Activated naive CD8-positive, alpha-beta T cell treated with anti-CD3 and anti-CD28 coated beads, Interleukin-2, amount 50 U/mL, for 24 hours (primary cell): ENCODE measurements at regions not wholly inside any gene's neighbourhood (a gene's known extent, or its start where the extent isn't known, plus 50 kb on each side); places are given as distances from the start of the nearest gene placed in this dataset.

Experiments used
- ATAC-seq: fragments of 150-1000 bp; cut with Tn5 transposase; one replicate; pipeline ENCODE4 v1.10.0; 2021
- DNase-seq: peaks from one replicate; pipeline ENCODE4 v3.0.0; 2021
- H3K27ac Mint-ChIP-seq: one replicate; pipeline ENCODE4 v1.8.0; 2021; ENCODE audit warnings: mild to moderate bottlenecking, mixed read lengths
- H3K27me3 Mint-ChIP-seq: one replicate; pipeline ENCODE4 v1.8.0; 2021; ENCODE audit warnings: mixed read lengths
- H3K36me3 Mint-ChIP-seq: one replicate; pipeline ENCODE4 v1.8.0; 2021; ENCODE audit warnings: low read depth, mixed read lengths
- H3K4me1 Mint-ChIP-seq: one replicate; pipeline ENCODE4 v1.8.0; 2021; ENCODE audit warnings: mixed read lengths
- H3K4me3 Mint-ChIP-seq: one replicate; pipeline ENCODE4 v1.8.0; 2021; ENCODE audit warnings: mild to moderate bottlenecking, moderate library complexity, mixed read lengths
- H3K9me3 Mint-ChIP-seq: one replicate; pipeline ENCODE4 v1.8.0; 2021; ENCODE audit warnings: mixed read lengths

DNA sequence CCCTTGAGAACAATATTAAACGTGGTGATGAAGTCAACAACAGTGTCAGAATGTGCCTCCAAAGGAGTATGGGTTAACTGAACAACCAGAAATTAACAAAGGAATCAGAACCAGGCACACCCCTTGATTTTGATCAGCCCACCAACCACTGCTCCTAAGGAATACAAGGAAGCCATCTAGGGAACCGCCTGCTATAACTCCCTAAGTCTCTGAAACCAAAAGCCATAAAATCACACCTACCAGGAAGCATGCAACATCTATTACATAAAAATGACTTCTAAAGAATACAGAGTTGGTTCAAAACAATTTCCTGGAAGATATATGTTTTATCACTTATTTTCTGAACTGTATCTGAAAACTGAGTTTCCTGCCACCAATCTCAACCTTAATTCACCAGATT, 360.0 kb downstream of the EPHA4 start:
- DNase-seq = no peak
- Mint-ChIP-seq H3K36me3 (no peaks in the 10 kb centered on the region), H3K27ac (no peak overlapping the region), H3K4me3 (no peak overlapping the region), H3K27me3 (no peaks in the 10 kb centered on the region), H3K4me1 (no peaks in the 10 kb centered on the region), H3K9me3 (no peaks in the 10 kb centered on the region)
- ATAC-seq = no peak

GRCh38 chr2:221215487-221215886, 356.6 kb downstream of the EPHA4 start:
- Mint-ChIP-seq H3K36me3 (no peaks in the 10 kb centered on the region), H3K27ac (no peak overlapping the region), H3K9me3 (no peaks in the 10 kb centered on the region), H3K4me1 (no peaks in the 10 kb centered on the region), H3K4me3 (no peak overlapping the region), H3K27me3 (no peaks in the 10 kb centered on the region)
- ATAC-seq = no peak
- no peak for DNase-seq

DNA sequence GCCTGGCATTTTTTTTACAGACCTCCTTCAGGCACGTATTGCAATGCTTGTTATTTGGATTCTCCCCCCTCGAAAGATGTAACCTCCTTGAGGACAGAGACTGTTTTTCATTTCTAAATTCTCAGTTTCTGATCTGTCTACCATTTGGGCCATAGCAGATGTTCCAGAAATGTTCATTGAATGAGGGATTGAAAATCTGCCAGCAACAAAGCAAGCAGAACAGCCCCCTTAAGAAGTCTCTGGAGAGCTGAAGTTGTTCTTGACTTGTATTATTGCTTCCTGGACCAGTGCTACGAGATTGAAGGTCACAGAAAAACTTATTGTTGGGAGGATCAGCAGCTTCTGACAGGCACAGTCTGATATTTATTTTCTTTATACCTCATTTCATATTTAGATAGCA, 355.5 kb downstream of the EPHA4 start:
- Mint-ChIP-seq H3K4me1 (no peaks in the 10 kb centered on the region), H3K27me3 (no peaks in the 10 kb centered on the region), H3K27ac (no peak overlapping the region), H3K9me3 (no peaks in the 10 kb centered on the region), H3K36me3 (no peaks in the 10 kb centered on the region), H3K4me3 (no peak overlapping the region)
- ATAC-seq (no peak), DNase-seq (no peak)

DNA sequence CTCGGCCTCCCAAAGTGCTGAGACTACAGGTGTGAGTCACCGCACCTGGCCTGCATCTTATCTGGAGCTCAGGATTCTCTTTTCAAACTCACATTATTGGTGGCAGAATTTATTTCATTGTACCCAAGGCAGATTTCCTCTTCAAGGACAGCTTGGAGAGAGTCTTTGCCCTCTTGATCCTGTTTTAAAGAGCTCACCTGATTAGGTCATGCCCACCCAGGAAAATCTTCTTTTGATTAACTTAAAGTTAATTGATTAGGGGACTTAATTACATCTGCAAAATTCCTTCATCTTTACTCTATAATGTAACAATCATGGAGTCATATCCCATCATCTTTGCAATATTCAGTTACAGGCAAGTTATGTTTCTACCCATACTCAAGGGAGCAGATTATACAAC, 346.4 kb downstream of the EPHA4 start:
- Mint-ChIP-seq H3K4me3 (no peak overlapping the region), H3K27ac (no peak overlapping the region), H3K27me3 (peaks cover 2% of the 10 kb centered on the region), H3K4me1 (no peaks in the 10 kb centered on the region), H3K36me3 (no peaks in the 10 kb centered on the region), H3K9me3 (no peaks in the 10 kb centered on the region)
- DNase-seq (no peak), ATAC-seq (no peak)

GRCh38 chr2:221228214-221228769, 343.8 kb downstream of the EPHA4 start:
- Mint-ChIP-seq H3K27me3 (peaks cover 2% of the 10 kb centered on the region), H3K9me3 (no peaks in the 10 kb centered on the region), H3K36me3 (no peaks in the 10 kb centered on the region), H3K4me3 (no peak overlapping the region), H3K27ac (no peak overlapping the region), H3K4me1 (no peaks in the 10 kb centered on the region)
- DNase-seq (no peak), ATAC-seq (no peak)

- H3K4me1 Mint-ChIP-seq = no peaks in the 10 kb centered on the region
- H3K27ac Mint-ChIP-seq = no peak overlapping the region
- DNase-seq (no peak), ATAC-seq (no peak)
- H3K9me3 Mint-ChIP-seq = no peaks in the 10 kb centered on the region
- H3K27me3 Mint-ChIP-seq = peaks cover 2% of the 10 kb centered on the region
- H3K4me3 Mint-ChIP-seq = no peak overlapping the region
- H3K36me3 Mint-ChIP-seq = no peaks in the 10 kb centered on the region
Measured at GRCh38 chr2:221229099-221229498, 343.0 kb downstream of the EPHA4 start.

DNA sequence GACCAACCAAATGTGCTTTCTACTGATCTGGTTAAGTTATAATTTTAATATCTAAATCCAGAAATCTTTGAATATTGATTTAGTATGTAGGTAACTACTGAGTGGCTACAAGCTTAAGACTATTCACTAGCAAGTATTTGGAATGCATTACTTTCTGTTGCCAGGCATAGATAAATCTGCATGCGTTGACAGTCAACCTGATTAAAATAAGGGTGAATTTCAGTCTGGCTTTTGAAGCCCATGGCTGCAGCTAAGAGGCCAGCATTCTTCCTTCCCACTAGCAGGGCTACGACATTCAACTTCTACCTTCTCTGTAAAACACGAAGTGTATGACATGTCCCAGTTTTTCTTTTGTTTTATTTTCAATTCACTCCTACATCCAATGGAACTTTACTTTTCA, 340.6 kb downstream of the EPHA4 start:
- H3K27ac Mint-ChIP-seq = no peak overlapping the region
- no peaks in the 10 kb centered on the region for H3K36me3 Mint-ChIP-seq
- no peaks in the 10 kb centered on the region for H3K4me1 Mint-ChIP-seq
- no peak overlapping the region for H3K4me3 Mint-ChIP-seq
- H3K9me3 Mint-ChIP-seq = no peaks in the 10 kb centered on the region
- H3K27me3 Mint-ChIP-seq = peaks cover 2% of the 10 kb centered on the region
- no peak for ATAC-seq
- DNase-seq = no peak

DNA sequence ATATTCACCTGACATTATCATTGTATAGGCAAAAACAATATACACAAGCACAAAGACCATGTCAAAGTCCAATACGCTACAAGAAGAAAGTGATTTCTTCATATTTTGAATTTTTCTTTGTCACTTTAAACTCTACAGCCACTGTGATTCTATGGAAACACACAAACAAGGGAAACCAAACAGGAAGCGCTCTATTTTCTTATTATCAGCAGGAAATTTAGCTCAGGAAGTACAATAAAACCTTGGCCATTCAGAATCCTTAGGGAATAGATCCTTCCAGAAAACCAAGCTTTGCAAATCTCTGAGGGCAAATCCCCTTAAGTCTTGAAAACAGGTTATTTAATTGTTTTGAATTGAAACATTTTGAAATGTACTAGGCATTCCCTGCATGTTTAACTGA, 336.2 kb downstream of the EPHA4 start:
- Mint-ChIP-seq H3K27ac (no peak overlapping the region), H3K4me3 (no peak overlapping the region), H3K4me1 (no peaks in the 10 kb centered on the region), H3K36me3 (no peaks in the 10 kb centered on the region), H3K27me3 (no peaks in the 10 kb centered on the region), H3K9me3 (no peaks in the 10 kb centered on the region)
- DNase-seq (no peak), ATAC-seq (no peak)

DNA sequence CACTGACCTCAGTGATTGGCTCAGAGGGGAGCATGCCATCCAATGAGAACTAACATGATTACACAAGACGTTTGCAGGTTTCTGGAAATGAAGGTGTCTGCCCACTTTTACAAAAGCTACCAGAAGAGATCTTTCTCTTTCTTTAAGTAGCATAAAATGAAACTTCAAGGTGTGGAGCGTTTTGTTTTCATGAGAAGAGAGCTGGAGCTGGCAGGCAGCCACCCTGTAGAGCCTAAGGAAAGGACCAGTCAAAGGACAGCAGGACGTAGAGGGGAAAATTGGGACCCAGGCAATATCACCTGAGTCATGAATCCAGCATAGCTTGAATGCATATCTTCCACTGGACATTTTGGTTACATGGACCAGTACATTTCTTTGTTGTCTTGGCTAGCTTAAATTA, 331.0 kb downstream of the EPHA4 start:
- Mint-ChIP-seq H3K4me3 (no peak overlapping the region), H3K4me1 (no peaks in the 10 kb centered on the region), H3K36me3 (no peaks in the 10 kb centered on the region), H3K27ac (no peak overlapping the region), H3K9me3 (no peaks in the 10 kb centered on the region), H3K27me3 (peaks cover 3% of the 10 kb centered on the region)
- DNase-seq (no peak), ATAC-seq (no peak)

DNA sequence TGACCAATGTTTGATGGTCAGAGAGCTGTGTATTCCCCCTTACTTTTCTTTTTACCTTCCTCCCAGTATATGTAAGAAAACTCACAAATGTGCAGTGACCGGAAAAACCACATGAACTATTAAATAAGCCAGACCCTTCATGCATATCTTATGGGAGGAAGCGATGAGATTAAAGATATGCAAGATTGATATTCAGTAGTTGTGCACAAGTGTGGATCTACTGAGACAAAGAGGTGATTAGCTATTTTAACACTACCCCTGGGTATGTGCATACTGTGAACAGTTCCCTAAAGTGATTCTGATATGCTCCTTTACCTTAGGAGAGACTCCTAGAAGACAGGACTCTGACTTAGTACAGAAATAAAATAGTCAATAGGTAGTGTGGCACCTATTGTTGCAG, 328.3 kb downstream of the EPHA4 start:
- peaks cover 2% of the 10 kb centered on the region for H3K9me3 Mint-ChIP-seq
- H3K4me1 Mint-ChIP-seq = no peaks in the 10 kb centered on the region
- H3K4me3 Mint-ChIP-seq = no peak overlapping the region
- no peaks in the 10 kb centered on the region for H3K36me3 Mint-ChIP-seq
- H3K27me3 Mint-ChIP-seq = peaks cover 3% of the 10 kb centered on the region
- no peak for DNase-seq
- no peak overlapping the region for H3K27ac Mint-ChIP-seq
- no peak for ATAC-seq

DNA sequence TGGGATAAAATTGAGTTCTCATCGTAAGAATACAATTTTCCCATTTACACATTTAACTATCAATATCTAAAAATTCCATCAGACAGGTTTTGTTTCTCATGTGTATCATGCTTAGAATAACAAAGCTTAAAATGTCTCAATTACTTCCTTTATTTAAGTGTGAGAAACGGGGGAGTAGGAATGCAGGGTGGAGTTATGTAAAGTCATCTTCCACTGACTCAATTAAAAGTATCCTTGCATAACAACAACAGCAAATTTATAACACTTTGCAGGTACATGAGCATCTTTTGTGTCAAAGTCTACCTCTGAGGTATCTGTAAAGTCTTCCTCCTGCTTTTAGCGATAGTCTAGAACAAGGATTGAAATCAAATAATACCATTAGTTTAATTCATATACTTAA, 327.1 kb downstream of the EPHA4 start:
- Mint-ChIP-seq H3K36me3 (no peaks in the 10 kb centered on the region), H3K4me3 (no peak overlapping the region), H3K27ac (no peak overlapping the region), H3K4me1 (no peaks in the 10 kb centered on the region), H3K9me3 (peaks cover 9% of the 10 kb centered on the region), H3K27me3 (peaks cover 3% of the 10 kb centered on the region)
- ATAC-seq = no peak
- no peak for DNase-seq

GRCh38 chr2:221245772-221246171, 326.3 kb downstream of the EPHA4 start:
- Mint-ChIP-seq H3K27me3 (peaks cover 3% of the 10 kb centered on the region), H3K27ac (no peak overlapping the region), H3K36me3 (no peaks in the 10 kb centered on the region), H3K4me3 (no peak overlapping the region), H3K4me1 (no peaks in the 10 kb centered on the region), H3K9me3 (peaks cover 12% of the 10 kb centered on the region)
- no peak for DNase-seq
- no peak for ATAC-seq

DNA sequence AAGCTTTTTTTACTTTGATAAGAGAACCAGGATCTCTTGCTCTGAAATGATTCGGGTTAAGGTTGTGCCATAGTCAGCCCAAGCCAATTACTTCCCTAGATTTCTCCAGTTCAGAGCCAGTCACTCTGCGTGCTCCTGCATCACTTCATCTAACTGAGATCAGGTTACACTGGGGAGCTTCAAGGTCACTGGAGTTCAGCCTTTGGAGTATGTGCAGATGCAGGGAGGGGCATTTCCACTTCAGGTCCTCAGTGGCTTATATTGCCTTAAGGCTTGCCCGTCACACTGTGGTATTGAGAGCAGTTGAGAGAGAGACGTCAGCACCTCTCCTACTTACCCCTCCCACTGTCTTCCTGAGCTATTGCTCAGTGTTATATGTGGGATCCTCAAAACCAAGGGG, 317.8 kb downstream of the EPHA4 start:
- no peaks in the 10 kb centered on the region for H3K4me1 Mint-ChIP-seq
- no peak overlapping the region for H3K27ac Mint-ChIP-seq
- peaks cover 3% of the 10 kb centered on the region for H3K27me3 Mint-ChIP-seq
- peaks cover 4% of the 10 kb centered on the region for H3K9me3 Mint-ChIP-seq
- no peak overlapping the region for H3K4me3 Mint-ChIP-seq
- ATAC-seq (no peak), DNase-seq (no peak)
- H3K36me3 Mint-ChIP-seq = no peaks in the 10 kb centered on the region

- DNase-seq = no peak
- H3K9me3 Mint-ChIP-seq = no peaks in the 10 kb centered on the region
- H3K27ac Mint-ChIP-seq = no peak overlapping the region
- H3K4me3 Mint-ChIP-seq = no peak overlapping the region
- no peaks in the 10 kb centered on the region for H3K4me1 Mint-ChIP-seq
- no peak for ATAC-seq
- no peaks in the 10 kb centered on the region for H3K36me3 Mint-ChIP-seq
- peaks cover 3% of the 10 kb centered on the region for H3K27me3 Mint-ChIP-seq
Measured at GRCh38 chr2:221255862-221256261, 316.2 kb downstream of the EPHA4 start.

GRCh38 chr2:221258464-221258863, 313.6 kb downstream of the EPHA4 start:
- Mint-ChIP-seq H3K36me3 (no peaks in the 10 kb centered on the region), H3K27ac (no peak overlapping the region), H3K9me3 (no peaks in the 10 kb centered on the region), H3K4me3 (no peak overlapping the region), H3K27me3 (peaks cover 3% of the 10 kb centered on the region), H3K4me1 (no peaks in the 10 kb centered on the region)
- no peak for ATAC-seq
- DNase-seq = no peak

DNA sequence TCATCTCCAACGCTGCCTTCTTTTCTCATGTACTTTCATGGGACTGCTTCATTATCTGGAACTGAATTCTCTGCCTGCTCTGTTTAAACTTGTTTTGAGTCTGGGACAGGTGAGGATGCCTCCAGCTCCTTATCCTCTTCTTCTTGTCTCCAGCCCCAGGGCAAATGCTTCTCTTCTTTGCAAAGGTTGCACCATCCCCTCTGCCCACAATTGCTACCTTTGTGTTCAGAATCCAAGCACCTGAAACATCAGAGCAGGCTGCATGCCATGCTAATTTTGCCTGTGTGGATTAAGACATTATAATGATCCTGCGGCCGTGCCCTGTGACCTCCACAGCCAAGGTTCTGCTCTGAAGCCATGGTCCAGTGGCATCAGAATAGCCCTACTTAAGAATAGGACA, 309.5 kb downstream of the EPHA4 start:
- no peak for DNase-seq
- peaks cover 2% of the 10 kb centered on the region for H3K27me3 Mint-ChIP-seq
- no peaks in the 10 kb centered on the region for H3K4me1 Mint-ChIP-seq
- H3K4me3 Mint-ChIP-seq = no peak overlapping the region
- no peaks in the 10 kb centered on the region for H3K36me3 Mint-ChIP-seq
- no peak for ATAC-seq
- no peak overlapping the region for H3K27ac Mint-ChIP-seq
- no peaks in the 10 kb centered on the region for H3K9me3 Mint-ChIP-seq
